Panc1 (cell line): ENCODE measurements at regions not wholly inside any gene's neighbourhood (a gene's known extent, or its start where the extent isn't known, plus 50 kb on each side); places are given as distances from the start of the nearest gene placed in this dataset.

Experiments used
- ATAC-seq: fragments of 200-7000 bp; cut with Tn5 transposase; 2 replicates; pipeline ENCODE4 v1.9.1; 2020; ENCODE audit warnings: mild to moderate bottlenecking, moderate library complexity
- BruUV-seq: library from RNA; stranded (reverse); fragments of 400-500 nt; replicated peaks from 2 replicates; lab custom pipeline; 2021; lab: Mats Ljungman, UMichigan
- CTCF ChIA-PET: fragments of 300-600 bp; sonication (Branson Sonifier 250); formaldehyde crosslinking; loops from one replicate; lab custom pipeline; 2022; ENCODE audit warnings: antibody characterized with exemption; lab: Charles Lee
- POLR2A ChIA-PET: fragments of 300-600 bp; sonication (Branson Sonifier 250); formaldehyde crosslinking; loops from one replicate; lab custom pipeline; 2022; ENCODE audit warnings: antibody characterized with exemption; lab: Charles Lee
- DNase-seq: peaks from one replicate; pipeline ENCODE4 v3.0.0-alpha.2; 2010; ENCODE audit warnings: low read depth, low spot score
- H3K27ac ChIP-seq: 2 replicates; pipeline ENCODE4 v1.5.1; 2011; ENCODE audit warnings: mild to moderate bottlenecking, low read length, inconsistent platforms
- H3K27me3 ChIP-seq: fragments of 200-500 bp; sonication (Bioruptor generic); 2 replicates; pipeline ENCODE4 v1.6.0; 2014; ENCODE audit warnings: low read length, inconsistent platforms; ENCODE audit not compliant: control insufficient read depth, insufficient read depth
- H3K36me3 ChIP-seq: fragments of 200-500 bp; sonication (Bioruptor generic); 2 replicates; pipeline ENCODE4 v1.5.1; 2014; ENCODE audit warnings: inconsistent platforms, mild to moderate bottlenecking, low read length, moderate library complexity; ENCODE audit not compliant: control insufficient read depth, insufficient read depth
- H3K4me1 ChIP-seq: 2 replicates; pipeline ENCODE4 v1.5.1; 2011; ENCODE audit warnings: inconsistent platforms, mild to moderate bottlenecking, low read length, moderate library complexity; ENCODE audit not compliant: control insufficient read depth, insufficient read depth
- H3K4me3 ChIP-seq, 2 experiments: 2 replicates each; pipeline ENCODE4 v1.5.1; 2011 to 2012; ENCODE audit warnings: low read depth in 2 of 2, low read length in 2 of 2, mild to moderate bottlenecking in 2 of 2, inconsistent platforms in 1 of 2, moderate library complexity in 1 of 2
- H3K9me3 ChIP-seq: fragments of 200-500 bp; sonication (Bioruptor generic); 2 replicates; pipeline ENCODE4 v1.5.1; 2014; ENCODE audit warnings: low read depth, mild to moderate bottlenecking, inconsistent platforms, low read length, moderate library complexity; ENCODE audit not compliant: control insufficient read depth, insufficient read depth
- CTCF ChIP-seq: fragments of 450-650 bp; IDR thresholded peaks from 2 replicates; pipeline ENCODE4 v1.5.1; 2017; ENCODE audit warnings: mild to moderate bottlenecking
- POLR2AphosphoS5 ChIP-seq: IDR thresholded peaks from 2 replicates; pipeline ENCODE4 v1.6.1; 2012; ENCODE audit warnings: mild to moderate bottlenecking, low read depth, low read length, moderate library complexity
- SIN3A ChIP-seq: IDR thresholded peaks from 2 replicates; pipeline ENCODE4 v1.6.1; 2012; ENCODE audit warnings: low read depth, mild to moderate bottlenecking, low read length, moderate library complexity, borderline replicate concordance; ENCODE audit not compliant: insufficient read depth
- TCF7L2 ChIP-seq: IDR thresholded peaks from 2 replicates; pipeline ENCODE4 v1.6.1; 2011; ENCODE audit warnings: mild to moderate bottlenecking, low read depth, low read length, inconsistent platforms
- in situ Hi-C: cut with HindIII; loops from 2 replicates; pipeline ENCODE4 v1.10.0; 2016; ENCODE audit warnings: low sequenced_read_pairs, low pct_unique_long_range_greater_than_20kb
- intact Hi-C: fragments of 100-400 bp; cut with micrococcal nuclease; formaldehyde crosslinking; loops from one replicate; pipeline ENCODE4 v1.10.0; 2022; ENCODE audit not compliant: unreplicated experiment
- TF ChIP-seq, protein P1 (sequence below), 2 experiments: IDR thresholded peaks; 2 replicates each; pipeline ENCODE4 v1.6.1; 2011 to 2012; ENCODE audit warnings: low read depth in 2 of 2, control low read depth in 1 of 2, low read length in 1 of 2, mild to moderate bottlenecking in 1 of 2, moderate library complexity in 1 of 2; ENCODE audit not compliant: insufficient read depth in 1 of 2

DNA sequence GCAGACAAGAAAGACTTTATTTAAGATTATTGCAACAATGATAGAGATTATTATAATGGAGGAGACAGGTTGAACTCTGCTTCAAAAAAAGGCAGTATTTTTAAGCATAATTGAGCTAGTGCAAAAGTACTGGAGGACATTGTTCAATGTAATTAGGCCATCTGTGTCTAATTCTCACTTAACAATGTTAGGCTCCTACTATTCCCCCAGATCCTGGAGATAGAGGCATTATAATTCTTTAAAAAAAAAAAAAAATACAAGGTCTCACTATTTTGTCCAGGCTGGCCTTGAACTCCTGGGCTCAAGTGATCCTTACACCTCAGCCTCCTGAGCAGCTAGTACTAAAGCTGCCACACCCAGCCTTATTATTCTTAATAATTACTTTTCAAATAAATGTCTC is 193.4 kb upstream of the NUDT12 start:
- intact Hi-C loops = no loop called here
- Histone ChIP-seq H3K27ac (no peak overlapping the region), H3K4me3 (no peak overlapping the region), H3K9me3 (no peaks in the 10 kb centered on the region), H3K27me3 (no peaks in the 10 kb centered on the region), H3K36me3 (no peaks in the 10 kb centered on the region), H3K4me1 (no peaks in the 10 kb centered on the region)
- ChIA-PET CTCF (no interaction called here), POLR2A (no interaction called here)
- no peak for DNase-seq
- no TSS peak for BruUV-seq
- no peak for TF ChIP-seq CTCF
- TF ChIP-seq, protein P1, sequence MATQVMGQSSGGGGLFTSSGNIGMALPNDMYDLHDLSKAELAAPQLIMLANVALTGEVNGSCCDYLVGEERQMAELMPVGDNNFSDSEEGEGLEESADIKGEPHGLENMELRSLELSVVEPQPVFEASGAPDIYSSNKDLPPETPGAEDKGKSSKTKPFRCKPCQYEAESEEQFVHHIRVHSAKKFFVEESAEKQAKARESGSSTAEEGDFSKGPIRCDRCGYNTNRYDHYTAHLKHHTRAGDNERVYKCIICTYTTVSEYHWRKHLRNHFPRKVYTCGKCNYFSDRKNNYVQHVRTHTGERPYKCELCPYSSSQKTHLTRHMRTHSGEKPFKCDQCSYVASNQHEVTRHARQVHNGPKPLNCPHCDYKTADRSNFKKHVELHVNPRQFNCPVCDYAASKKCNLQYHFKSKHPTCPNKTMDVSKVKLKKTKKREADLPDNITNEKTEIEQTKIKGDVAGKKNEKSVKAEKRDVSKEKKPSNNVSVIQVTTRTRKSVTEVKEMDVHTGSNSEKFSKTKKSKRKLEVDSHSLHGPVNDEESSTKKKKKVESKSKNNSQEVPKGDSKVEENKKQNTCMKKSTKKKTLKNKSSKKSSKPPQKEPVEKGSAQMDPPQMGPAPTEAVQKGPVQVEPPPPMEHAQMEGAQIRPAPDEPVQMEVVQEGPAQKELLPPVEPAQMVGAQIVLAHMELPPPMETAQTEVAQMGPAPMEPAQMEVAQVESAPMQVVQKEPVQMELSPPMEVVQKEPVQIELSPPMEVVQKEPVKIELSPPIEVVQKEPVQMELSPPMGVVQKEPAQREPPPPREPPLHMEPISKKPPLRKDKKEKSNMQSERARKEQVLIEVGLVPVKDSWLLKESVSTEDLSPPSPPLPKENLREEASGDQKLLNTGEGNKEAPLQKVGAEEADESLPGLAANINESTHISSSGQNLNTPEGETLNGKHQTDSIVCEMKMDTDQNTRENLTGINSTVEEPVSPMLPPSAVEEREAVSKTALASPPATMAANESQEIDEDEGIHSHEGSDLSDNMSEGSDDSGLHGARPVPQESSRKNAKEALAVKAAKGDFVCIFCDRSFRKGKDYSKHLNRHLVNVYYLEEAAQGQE (IDR thresholded peaks at IDR 0.05; ENCODE audit: insufficient read depth in 1 of 2, low read depth in 2 of 2, low read length in 1 of 2) = no peak
- no peak for TF ChIP-seq TCF7L2
- no peak for TF ChIP-seq POLR2AphosphoS5
- no peak for TF ChIP-seq SIN3A
- in situ Hi-C loops = no loop called here
- ATAC-seq = no peak

DNA sequence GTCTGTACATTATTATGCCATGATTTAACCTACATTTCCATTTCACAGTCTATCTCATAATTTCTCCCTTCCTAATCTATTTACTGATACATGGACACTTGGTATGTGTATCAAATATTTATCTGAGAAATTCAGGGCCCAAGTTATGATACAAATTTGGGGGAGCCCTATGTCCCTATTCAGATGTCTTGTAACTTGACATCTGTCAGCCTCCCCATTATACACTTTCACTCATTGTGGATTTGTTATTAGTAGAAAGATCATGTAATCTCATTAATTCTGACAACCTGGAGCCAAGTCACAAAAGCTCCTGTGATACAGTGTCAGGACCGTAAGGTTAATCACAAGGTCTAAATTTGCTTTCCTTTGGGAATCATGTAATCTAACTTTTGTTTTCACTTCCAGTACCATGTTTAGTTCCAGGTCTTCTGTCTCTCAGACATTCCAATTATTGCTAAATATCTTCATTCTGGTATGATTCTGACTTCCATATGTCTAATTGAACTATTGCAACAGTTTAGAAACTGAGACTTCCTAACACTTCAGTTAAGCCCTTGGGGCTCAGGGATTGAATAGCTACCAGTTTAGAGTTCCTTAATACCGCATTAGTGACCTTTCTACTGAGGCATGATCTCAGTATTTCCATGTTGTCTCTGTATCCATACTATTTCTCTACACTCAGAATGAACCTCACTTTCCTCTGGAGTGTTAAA is 182.9 kb upstream of the NUDT12 start:
- Histone ChIP-seq H3K36me3 (no peaks in the 10 kb centered on the region), H3K27me3 (no peaks in the 10 kb centered on the region), H3K4me1 (no peaks in the 10 kb centered on the region; the same call in 1 of the 2 replicates), H3K9me3 (no peaks in the 10 kb centered on the region), H3K4me3 (no peak overlapping the region), H3K27ac (no peak overlapping the region)
- TF ChIP-seq CTCF = no peak
- TF ChIP-seq TCF7L2 = no peak
- TF ChIP-seq, protein P1 (IDR thresholded peaks at IDR 0.05; ENCODE audit: insufficient read depth in 1 of 2, low read depth in 2 of 2, low read length in 1 of 2) = no peak
- TF ChIP-seq SIN3A = no peak
- no peak for TF ChIP-seq POLR2AphosphoS5
- intact Hi-C loops (no loop called here), in situ Hi-C loops (no loop called here)
- BruUV-seq = no TSS peak
- no peak for DNase-seq
- ChIA-PET POLR2A (no interaction called here), CTCF (no interaction called here)
- no peak for ATAC-seq
